ENCODE measurements at regions not wholly inside any gene's neighbourhood (a gene's known extent, or its start where the extent isn't known, plus 50 kb on each side); places are given as distances from the start of the nearest gene placed in this dataset.

DNA sequence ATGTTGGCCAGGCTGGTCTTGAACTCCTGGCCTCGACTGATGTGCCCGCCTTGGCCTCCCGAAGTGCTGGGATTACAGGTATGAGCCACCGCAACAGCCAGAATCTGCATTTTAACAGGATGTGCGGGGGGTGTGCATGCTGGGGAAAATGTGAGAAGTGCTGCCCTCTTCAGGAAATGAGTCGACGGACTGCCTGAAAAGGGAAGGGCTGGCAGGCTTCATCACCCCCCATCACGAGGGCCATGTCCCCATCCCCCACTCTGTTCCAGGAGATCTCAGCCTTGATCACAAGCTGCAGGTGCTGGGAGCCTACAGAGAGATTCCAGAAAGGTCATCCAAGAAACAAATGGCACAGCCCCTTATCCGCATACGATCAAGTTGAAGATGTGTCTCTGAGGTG, 195.3 kb upstream of the RPL38 start:
- DNase-seq, result no peak

DNA sequence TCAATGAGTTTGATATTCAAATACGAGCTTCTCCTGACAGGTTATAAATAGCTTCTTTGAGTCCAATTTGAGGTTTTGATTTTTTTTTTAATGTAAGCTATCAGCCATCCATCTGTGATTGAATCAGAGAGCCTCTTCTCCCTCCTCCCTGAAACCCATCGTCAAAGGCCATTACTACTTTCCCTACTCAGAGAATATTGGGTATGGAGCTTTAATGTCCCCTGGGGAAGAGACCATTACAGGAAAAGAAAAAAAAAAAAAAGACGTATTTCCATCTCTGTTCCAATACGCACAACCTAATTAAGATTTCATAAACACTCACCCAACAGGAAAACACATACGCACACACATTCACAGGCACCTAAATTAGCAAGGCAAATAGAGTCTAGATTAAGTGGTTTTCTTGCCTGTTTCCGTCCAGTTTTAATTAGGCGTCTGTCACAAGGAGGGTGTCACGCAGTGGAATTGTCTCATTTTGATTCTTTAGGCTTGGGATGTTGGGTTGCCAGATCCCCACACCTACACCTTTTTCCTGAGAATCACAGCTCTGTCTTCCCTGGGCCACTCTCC, 194.3 kb upstream of the RPL38 start:
- no peak for DNase-seq
- in situ Hi-C loops (cut with MboI; ENCODE audit: low pct_unique_long_range_greater_than_20kb, low sequenced_read_pairs), result no loop called here

More for the DNA sequence above, 195.3 kb upstream of the RPL38 start:
- in situ Hi-C loops (cut with MboI; ENCODE audit: low pct_unique_long_range_greater_than_20kb, low sequenced_read_pairs), result no loop called here

- DNase-seq, result no peak
- in situ Hi-C loops (cut with MboI; ENCODE audit: low pct_unique_long_range_greater_than_20kb, low sequenced_read_pairs), result no loop called here
These were observed 192.6 kb upstream of the RPL38 start for GRCh38 chr17:74010903-74011302.

GRCh38 chr17:74011966-74012365, 191.5 kb upstream of the RPL38 start:
- no peak for DNase-seq
- in situ Hi-C loops (cut with MboI; ENCODE audit: low pct_unique_long_range_greater_than_20kb, low sequenced_read_pairs), result no loop called here

- in situ Hi-C loops (cut with MboI; ENCODE audit: low pct_unique_long_range_greater_than_20kb, low sequenced_read_pairs), result no loop called here
- no peak for DNase-seq
These were observed 191.0 kb upstream of the RPL38 start for GRCh38 chr17:74012465-74012864.

DNA sequence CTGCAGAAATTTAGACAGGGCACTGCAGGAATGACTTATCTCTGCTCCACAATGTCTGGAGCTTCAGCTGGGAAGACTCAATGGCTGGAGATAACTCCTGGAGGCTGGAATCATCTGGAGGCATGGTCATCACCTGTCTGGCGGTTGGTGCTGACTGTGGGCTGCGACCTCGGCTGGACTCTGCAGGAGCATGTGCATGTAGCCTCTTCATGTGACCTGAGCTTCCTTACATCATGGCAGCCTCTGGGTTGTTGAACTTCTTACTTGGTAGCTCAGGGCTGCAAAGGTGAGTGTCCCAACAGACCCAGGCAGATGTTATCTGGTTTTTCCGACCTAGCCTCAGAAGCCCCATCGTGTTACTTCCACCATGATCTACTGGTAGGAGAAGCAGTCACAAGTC, 188.2 kb upstream of the RPL38 start:
- DNase-seq, result no peak
- in situ Hi-C loops (cut with MboI; ENCODE audit: low pct_unique_long_range_greater_than_20kb, low sequenced_read_pairs), result no loop called here

DNA sequence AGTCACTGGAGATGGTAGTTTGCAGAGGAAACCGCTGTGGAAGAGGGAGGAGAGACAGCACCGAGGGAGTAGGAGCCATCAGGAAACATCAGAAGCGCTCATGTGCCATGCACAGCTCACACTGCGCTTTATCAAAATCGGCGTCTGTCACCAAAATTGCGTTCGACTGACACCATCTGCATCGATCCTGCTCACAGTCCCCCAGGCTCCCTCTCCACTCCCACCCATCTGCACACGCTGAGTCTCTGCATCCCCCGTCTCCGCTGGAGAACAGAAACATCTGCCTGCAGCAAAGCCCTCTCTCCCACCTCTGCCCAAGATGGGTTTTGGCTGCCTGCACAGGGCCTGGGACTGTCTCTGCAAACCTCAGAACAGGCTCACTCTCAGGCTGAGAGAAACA, 187.5 kb upstream of the RPL38 start:
- in situ Hi-C loops (cut with MboI; ENCODE audit: low pct_unique_long_range_greater_than_20kb, low sequenced_read_pairs), result no loop called here
- DNase-seq, result no peak

GRCh38 chr17:74016461-74016860, 187.0 kb upstream of the RPL38 start:
- no peak for DNase-seq
- in situ Hi-C loops (cut with MboI; ENCODE audit: low pct_unique_long_range_greater_than_20kb, low sequenced_read_pairs), result no loop called here

GRCh38 chr17:74017466-74017865, 186.0 kb upstream of the RPL38 start:
- in situ Hi-C loops (cut with MboI; ENCODE audit: low pct_unique_long_range_greater_than_20kb, low sequenced_read_pairs), result no loop called here
- DNase-seq, result no peak

GRCh38 chr17:74018115-74018514, 185.4 kb upstream of the RPL38 start:
- in situ Hi-C loops (cut with MboI; ENCODE audit: low pct_unique_long_range_greater_than_20kb, low sequenced_read_pairs), result no loop called here
- DNase-seq, result no peak

DNA sequence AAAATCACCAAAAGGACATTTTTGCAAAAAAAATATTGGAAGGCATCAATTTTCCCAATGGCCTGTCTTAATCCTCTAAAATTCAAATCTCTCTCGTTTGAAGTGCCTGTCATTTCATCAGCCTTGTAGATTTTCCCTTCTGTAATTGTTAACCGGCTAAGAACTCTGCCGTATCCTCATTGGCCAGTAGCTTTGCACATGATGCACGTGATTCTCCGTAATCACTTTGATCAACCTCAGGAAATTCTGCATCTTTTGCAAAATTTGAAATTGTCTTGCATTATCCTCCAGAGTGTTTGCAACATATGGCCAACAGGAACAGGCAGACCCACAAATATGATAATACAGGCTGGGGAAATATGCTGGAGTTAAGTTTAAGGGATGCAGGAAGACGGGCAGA, 184.2 kb upstream of the RPL38 start:
- in situ Hi-C loops (cut with MboI; ENCODE audit: low pct_unique_long_range_greater_than_20kb, low sequenced_read_pairs), result no loop called here
- no peak for DNase-seq

- in situ Hi-C loops (cut with MboI; ENCODE audit: low pct_unique_long_range_greater_than_20kb, low sequenced_read_pairs), result no loop called here
- no peak for DNase-seq
These were observed 183.6 kb upstream of the RPL38 start for GRCh38 chr17:74019860-74020259.

- in situ Hi-C loops (cut with MboI; ENCODE audit: low pct_unique_long_range_greater_than_20kb, low sequenced_read_pairs), result no loop called here
- no peak for DNase-seq
These were observed 183.0 kb upstream of the RPL38 start for GRCh38 chr17:74020522-74020921.

- no peak for DNase-seq
- in situ Hi-C loops (cut with MboI; ENCODE audit: low pct_unique_long_range_greater_than_20kb, low sequenced_read_pairs), result no loop called here
These were observed 178.5 kb upstream of the RPL38 start for GRCh38 chr17:74024871-74025531.

GRCh38 chr17:74027444-74027843, 176.0 kb upstream of the RPL38 start:
- no peak for DNase-seq
- in situ Hi-C loops (cut with MboI; ENCODE audit: low pct_unique_long_range_greater_than_20kb, low sequenced_read_pairs), result no loop called here

- DNase-seq, result no peak
- in situ Hi-C loops (cut with MboI; ENCODE audit: low pct_unique_long_range_greater_than_20kb, low sequenced_read_pairs), result no loop called here
These were observed 174.9 kb upstream of the RPL38 start for GRCh38 chr17:74028354-74029116.

DNA sequence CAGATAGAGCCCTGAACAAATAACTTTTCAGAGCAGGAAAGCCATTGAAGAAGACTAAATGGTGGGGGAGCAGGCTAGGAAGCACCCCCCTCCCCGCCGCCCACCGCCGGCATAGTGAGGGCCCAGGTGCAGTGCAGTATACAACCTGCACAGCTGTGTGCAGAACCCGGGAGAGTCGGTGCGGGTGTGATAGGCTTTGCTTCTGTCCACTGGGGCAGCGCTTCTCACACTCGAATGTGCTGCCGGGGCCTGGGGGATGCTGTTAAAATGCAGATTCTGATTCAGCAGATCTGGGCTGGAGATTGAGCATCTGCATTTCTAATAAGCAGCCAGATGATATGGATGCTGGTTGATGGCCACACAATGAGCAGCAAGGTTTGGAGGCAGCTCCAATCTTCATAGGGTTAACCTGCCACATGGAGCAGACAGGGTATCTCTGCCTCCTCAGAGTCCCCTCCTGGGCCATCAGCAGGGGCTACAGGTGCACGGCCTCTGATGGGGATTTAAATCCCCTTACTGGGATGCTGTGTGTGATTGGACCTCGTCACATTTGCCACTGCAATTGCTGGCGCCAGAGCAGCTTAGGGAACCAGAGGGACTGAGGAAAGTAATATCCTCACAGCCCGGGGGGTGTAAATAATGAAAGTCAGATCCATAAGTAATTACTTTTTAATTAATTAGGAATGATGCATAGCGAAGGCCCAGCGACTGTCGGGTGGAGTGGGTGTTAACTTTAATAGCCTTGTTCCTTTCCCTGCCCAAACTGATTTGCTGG, 172.0 kb upstream of the RPL38 start:
- in situ Hi-C loops (cut with MboI; ENCODE audit: low pct_unique_long_range_greater_than_20kb, low sequenced_read_pairs), result no loop called here
- no peak for DNase-seq

- in situ Hi-C loops (cut with MboI; ENCODE audit: low pct_unique_long_range_greater_than_20kb, low sequenced_read_pairs), result no loop called here
- DNase-seq, result no peak
These were observed 171.3 kb upstream of the RPL38 start for GRCh38 chr17:74032222-74032621.

DNA sequence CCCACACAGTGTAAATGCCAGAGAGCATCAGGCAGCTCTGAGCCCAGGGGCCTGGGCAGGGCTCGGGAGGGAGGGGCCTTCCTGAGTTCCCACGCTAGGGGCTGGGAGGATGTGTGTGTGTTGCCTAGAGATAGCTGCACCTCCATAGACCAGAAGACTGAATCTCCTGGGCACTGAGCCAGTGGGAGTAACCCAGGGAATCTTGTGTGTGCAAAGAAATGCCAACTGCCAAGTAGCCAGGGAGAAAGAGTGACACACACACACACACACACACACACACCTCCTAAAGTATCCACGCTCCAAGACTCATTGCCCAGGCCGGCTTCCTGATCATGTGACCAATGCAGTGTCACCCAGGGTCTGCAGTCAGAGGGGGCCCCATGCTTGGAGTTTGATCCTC, 166.2 kb upstream of the RPL38 start:
- DNase-seq, result no peak
- in situ Hi-C loops (cut with MboI; ENCODE audit: low pct_unique_long_range_greater_than_20kb, low sequenced_read_pairs), result no loop called here

DNA sequence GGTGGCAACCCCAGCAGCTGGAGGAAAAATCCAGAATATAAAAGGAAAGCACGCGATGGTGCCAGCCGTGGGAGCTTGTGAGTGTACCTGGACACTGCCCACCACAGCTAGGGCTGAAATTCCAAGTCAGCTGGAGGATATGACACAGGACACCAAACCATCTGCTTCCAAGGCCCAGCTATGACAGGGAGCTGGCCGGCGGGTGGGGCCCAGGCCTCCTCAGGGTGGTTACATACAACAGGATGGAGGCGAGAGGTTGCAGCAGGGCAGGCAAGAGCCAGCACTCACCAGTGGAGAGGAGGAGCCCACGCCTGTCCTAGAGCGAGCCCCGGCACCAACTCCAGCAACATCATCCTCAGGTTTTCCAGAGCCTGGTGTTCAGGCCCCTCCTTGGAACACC, 163.2 kb upstream of the RPL38 start:
- DNase-seq, result no peak
- in situ Hi-C loops (cut with MboI; ENCODE audit: low pct_unique_long_range_greater_than_20kb, low sequenced_read_pairs), result no loop called here

All from KBM-7 (cell line).